CD4-positive, alpha-beta memory T cell (primary cell): ENCODE measurements at regions not wholly inside any gene's neighbourhood (a gene's known extent, or its start where the extent isn't known, plus 50 kb on each side); places are given as distances from the start of the nearest gene placed in this dataset.

ENCODE experiments used
- CTCF ChIA-PET: fragments of 350-600 bp; sonication (Branson Sonifier 250); formaldehyde crosslinking; loops from one replicate; lab custom pipeline; 2021; ENCODE audit warnings: inconsistent platforms; ENCODE audit not compliant: partially characterized antibody; lab: Charles Lee
- POLR2A ChIA-PET: fragments of 350-600 bp; sonication (Branson Sonifier 250); formaldehyde crosslinking; loops from one replicate; lab custom pipeline; 2021; ENCODE audit not compliant: partially characterized antibody; lab: Charles Lee
- DNase-seq, 5 donors: peaks; one replicate each; pipeline versions ENCODE4 v3.0.0 to v3.0.0-alpha.2; 2020 to 2022; ENCODE audit warnings: mixed read lengths in 1 of 5
- H3K27ac ChIP-seq: one replicate; pipeline ENCODE4 v1.7.0; 2013; ENCODE audit warnings: low read depth, low read length
- H3K27me3 ChIP-seq: 2 replicates; pipeline ENCODE4 v1.7.0; 2013; ENCODE audit warnings: mild to moderate bottlenecking, low read length, moderate library complexity; ENCODE audit not compliant: insufficient read depth
- H3K36me3 ChIP-seq: 2 replicates; pipeline ENCODE4 v1.7.0; 2013; ENCODE audit warnings: mild to moderate bottlenecking, low read length, moderate library complexity; ENCODE audit not compliant: insufficient read depth
- H3K4me1 ChIP-seq: 2 replicates; pipeline ENCODE4 v1.7.0; 2013; ENCODE audit warnings: mild to moderate bottlenecking, low read length, moderate library complexity; ENCODE audit not compliant: insufficient read depth
- H3K4me3 ChIP-seq, 2 donors: one replicate each; pipeline ENCODE4 v1.7.0; 2013; ENCODE audit warnings: low read length in 2 of 2, mild to moderate bottlenecking in 1 of 2
- H3K9me3 ChIP-seq, 2 donors: one replicate each; pipeline ENCODE4 v1.7.0; 2013; ENCODE audit warnings: low read length in 2 of 2, control low read depth in 1 of 2; ENCODE audit not compliant: control insufficient read depth in 1 of 2
- H3K27ac Mint-ChIP-seq, 7 donors: one replicate each; pipeline ENCODE4 v1.8.0; 2020 to 2021; ENCODE audit warnings: mixed read lengths in 7 of 7, mild to moderate bottlenecking in 6 of 7, inconsistent platforms in 3 of 7, moderate library complexity in 3 of 7
- H3K27me3 Mint-ChIP-seq, 2 donors: one replicate each; pipeline ENCODE4 v1.8.0; 2020 to 2021; ENCODE audit warnings: mixed read lengths in 2 of 2
- H3K36me3 Mint-ChIP-seq, 2 donors: one replicate each; pipeline ENCODE4 v1.8.0; 2020 to 2021; ENCODE audit warnings: mixed read lengths in 2 of 2, inconsistent platforms in 1 of 2, mild to moderate bottlenecking in 1 of 2
- H3K4me1 Mint-ChIP-seq, 4 donors: one replicate each; pipeline ENCODE4 v1.8.0; 2020 to 2021; ENCODE audit warnings: mixed read lengths in 4 of 4, mild to moderate bottlenecking in 1 of 4
- H3K4me3 Mint-ChIP-seq, 8 donors: one replicate each; pipeline ENCODE4 v1.8.0; 2020 to 2021; ENCODE audit warnings: mixed read lengths in 8 of 8, mild to moderate bottlenecking in 7 of 8, moderate library complexity in 6 of 8, inconsistent platforms in 3 of 8
- H3K9me3 Mint-ChIP-seq, 8 donors: one replicate each; pipeline ENCODE4 v1.8.0; 2020 to 2021; ENCODE audit warnings: mixed read lengths in 8 of 8, mild to moderate bottlenecking in 5 of 8, inconsistent platforms in 3 of 8, moderate library complexity in 1 of 8
- intact Hi-C: fragments of 100-400 bp; cut with micrococcal nuclease; formaldehyde crosslinking; loops from one replicate; pipeline ENCODE4 v1.15.1; 2023

- Mint-ChIP-seq H3K4me1 (no peaks in the 10 kb centered on the region), H3K9me3 (peaks cover 0 to 2% (median 0%) of the 10 kb centered on the region in 8 donors), H3K36me3 (no peaks in the 10 kb centered on the region), H3K4me3 (no peak overlapping the region), H3K27ac (no peak overlapping the region), H3K27me3 (no peaks in the 10 kb centered on the region)
- no peak overlapping the region for H3K27ac ChIP-seq
- H3K36me3 ChIP-seq = no peaks in the 10 kb centered on the region
- intact Hi-C loops = no loop called here
- no peaks in the 10 kb centered on the region for H3K9me3 ChIP-seq
- DNase-seq = no peak
- CTCF ChIA-PET = no interaction called here
- H3K4me1 ChIP-seq = no peaks in the 10 kb centered on the region
- POLR2A ChIA-PET = no interaction called here
- H3K27me3 ChIP-seq = no peaks in the 10 kb centered on the region
- no peak overlapping the region for H3K4me3 ChIP-seq
Observed at GRCh38 chrX:125398959-125399440, 79.3 kb downstream of the TEX13C start.

GRCh38 chrX:125402807-125403206, 83.1 kb downstream of the TEX13C start:
- no peaks in the 10 kb centered on the region for H3K4me1 Mint-ChIP-seq
- no peaks in the 10 kb centered on the region for H3K4me1 ChIP-seq
- no peaks in the 10 kb centered on the region for H3K27me3 ChIP-seq
- H3K36me3 Mint-ChIP-seq = no peaks in the 10 kb centered on the region
- H3K9me3 ChIP-seq = no peaks in the 10 kb centered on the region
- no peak overlapping the region for H3K4me3 ChIP-seq
- H3K27me3 Mint-ChIP-seq = no peaks in the 10 kb centered on the region
- no peak for DNase-seq
- POLR2A ChIA-PET = no interaction called here
- intact Hi-C loops = no loop called here
- no peak overlapping the region for H3K27ac ChIP-seq
- H3K4me3 Mint-ChIP-seq = no peak overlapping the region
- CTCF ChIA-PET = no interaction called here
- H3K9me3 Mint-ChIP-seq = peaks cover 0 to 2% (median 0%) of the 10 kb centered on the region in 8 donors
- no peak overlapping the region for H3K27ac Mint-ChIP-seq
- no peaks in the 10 kb centered on the region for H3K36me3 ChIP-seq

GRCh38 chrX:125404667-125405160, 85.0 kb downstream of the TEX13C start:
- no peak overlapping the region for H3K27ac Mint-ChIP-seq
- POLR2A ChIA-PET = no interaction called here
- Histone ChIP-seq H3K4me3 (no peak overlapping the region), H3K36me3 (no peaks in the 10 kb centered on the region), H3K9me3 (no peaks in the 10 kb centered on the region), H3K27ac (no peak overlapping the region), H3K27me3 (no peaks in the 10 kb centered on the region), H3K4me1 (no peaks in the 10 kb centered on the region)
- no peak overlapping the region for H3K4me3 Mint-ChIP-seq
- H3K9me3 Mint-ChIP-seq = peaks cover 0 to 4% (median 0%) of the 10 kb centered on the region in 8 donors
- H3K36me3 Mint-ChIP-seq = no peaks in the 10 kb centered on the region
- no peaks in the 10 kb centered on the region for H3K4me1 Mint-ChIP-seq
- intact Hi-C loops = no loop called here
- CTCF ChIA-PET = no interaction called here
- H3K27me3 Mint-ChIP-seq = no peaks in the 10 kb centered on the region
- DNase-seq = no peak

GRCh38 chrX:125405339-125405738, 85.7 kb downstream of the TEX13C start:
- H3K27ac Mint-ChIP-seq = no peak overlapping the region
- H3K27me3 ChIP-seq = no peaks in the 10 kb centered on the region
- H3K9me3 Mint-ChIP-seq = peaks cover 0 to 4% (median 0%) of the 10 kb centered on the region in 8 donors
- H3K4me1 Mint-ChIP-seq = no peaks in the 10 kb centered on the region
- H3K36me3 Mint-ChIP-seq = no peaks in the 10 kb centered on the region
- intact Hi-C loops = no loop called here
- no peak overlapping the region for H3K4me3 ChIP-seq
- no peaks in the 10 kb centered on the region for H3K27me3 Mint-ChIP-seq
- no peak for DNase-seq
- H3K4me3 Mint-ChIP-seq = no peak overlapping the region
- no peaks in the 10 kb centered on the region for H3K9me3 ChIP-seq
- no peak overlapping the region for H3K27ac ChIP-seq
- ChIA-PET POLR2A (no interaction called here), CTCF (no interaction called here)
- no peaks in the 10 kb centered on the region for H3K36me3 ChIP-seq
- H3K4me1 ChIP-seq = no peaks in the 10 kb centered on the region

- Histone ChIP-seq H3K27ac (no peak overlapping the region), H3K9me3 (no peaks in the 10 kb centered on the region), H3K36me3 (no peaks in the 10 kb centered on the region), H3K4me1 (no peaks in the 10 kb centered on the region), H3K4me3 (no peak overlapping the region), H3K27me3 (no peaks in the 10 kb centered on the region)
- Mint-ChIP-seq H3K4me3 (no peak overlapping the region), H3K27ac (no peak overlapping the region), H3K27me3 (no peaks in the 10 kb centered on the region), H3K9me3 (peaks cover 0 to 4% (median 0%) of the 10 kb centered on the region in 8 donors), H3K4me1 (no peaks in the 10 kb centered on the region), H3K36me3 (no peaks in the 10 kb centered on the region)
- intact Hi-C loops = no loop called here
- CTCF ChIA-PET = no interaction called here
- POLR2A ChIA-PET = no interaction called here
- no peak for DNase-seq
Observed at GRCh38 chrX:125407314-125407713, 87.6 kb downstream of the TEX13C start.

- H3K4me3 Mint-ChIP-seq = no peak overlapping the region
- ChIA-PET CTCF (no interaction called here), POLR2A (no interaction called here)
- Histone ChIP-seq H3K27me3 (no peaks in the 10 kb centered on the region), H3K9me3 (no peaks in the 10 kb centered on the region), H3K27ac (no peak overlapping the region), H3K4me3 (no peak overlapping the region), H3K4me1 (no peaks in the 10 kb centered on the region), H3K36me3 (no peaks in the 10 kb centered on the region)
- H3K27me3 Mint-ChIP-seq = peaks cover 0 to 1% of the 10 kb centered on the region in 2 donors
- H3K36me3 Mint-ChIP-seq = no peaks in the 10 kb centered on the region
- no peaks in the 10 kb centered on the region for H3K9me3 Mint-ChIP-seq
- H3K4me1 Mint-ChIP-seq = no peaks in the 10 kb centered on the region
- intact Hi-C loops = no loop called here
- H3K27ac Mint-ChIP-seq = no peak overlapping the region
- no peak for DNase-seq
Observed at GRCh38 chrX:125420809-125421208, 101.1 kb downstream of the TEX13C start.

- POLR2A ChIA-PET = no interaction called here
- H3K4me1 Mint-ChIP-seq = no peaks in the 10 kb centered on the region
Observed at GRCh38 chrX:125422986-125423385, 103.3 kb downstream of the TEX13C start.

GRCh38 chrX:125424536-125424935, 104.9 kb downstream of the TEX13C start:
- no peak overlapping the region for H3K27ac Mint-ChIP-seq
- H3K9me3 Mint-ChIP-seq = no peaks in the 10 kb centered on the region
- no peaks in the 10 kb centered on the region for H3K4me1 Mint-ChIP-seq
- H3K4me1 ChIP-seq = no peaks in the 10 kb centered on the region
- no peaks in the 10 kb centered on the region for H3K27me3 ChIP-seq
- intact Hi-C loops = no loop called here
- DNase-seq = no peak
- H3K27me3 Mint-ChIP-seq = peaks cover 0 to 1% of the 10 kb centered on the region in 2 donors
- no peak overlapping the region for H3K4me3 ChIP-seq
- no peak overlapping the region for H3K27ac ChIP-seq
- no peaks in the 10 kb centered on the region for H3K9me3 ChIP-seq
- no peaks in the 10 kb centered on the region for H3K36me3 Mint-ChIP-seq
- H3K4me3 Mint-ChIP-seq = no peak overlapping the region
- H3K36me3 ChIP-seq = no peaks in the 10 kb centered on the region
- ChIA-PET POLR2A (no interaction called here), CTCF (no interaction called here)

More at GRCh38 chrX:125422986-125423385, 103.3 kb downstream of the TEX13C start:
- Histone ChIP-seq H3K4me3 (no peak overlapping the region), H3K36me3 (no peaks in the 10 kb centered on the region), H3K27me3 (no peaks in the 10 kb centered on the region), H3K27ac (no peak overlapping the region), H3K4me1 (no peaks in the 10 kb centered on the region), H3K9me3 (no peaks in the 10 kb centered on the region)
- no peak overlapping the region for H3K4me3 Mint-ChIP-seq
- intact Hi-C loops = no loop called here
- H3K27ac Mint-ChIP-seq = no peak overlapping the region
- CTCF ChIA-PET = no interaction called here
- DNase-seq = no peak
- H3K9me3 Mint-ChIP-seq = no peaks in the 10 kb centered on the region
- H3K36me3 Mint-ChIP-seq = no peaks in the 10 kb centered on the region
- H3K27me3 Mint-ChIP-seq = peaks cover 0 to 1% of the 10 kb centered on the region in 2 donors
